HEK293 (cell line): ENCODE measurements at regions not wholly inside any gene's neighbourhood (a gene's known extent, or its start where the extent isn't known, plus 50 kb on each side); places are given as distances from the start of the nearest gene placed in this dataset.

ENCODE experiments used
- CTCF ChIA-PET: fragments of 350-600 bp; formaldehyde crosslinking; extraction: SDS; loops from one replicate; lab custom pipeline; 2021; ENCODE audit warnings: antibody characterized with exemption; lab: Yijun Ruan, JAX
- POLR2A ChIA-PET: fragments of 300-600 bp; formaldehyde crosslinking; extraction: SDS; loops from one replicate; lab custom pipeline; 2020; ENCODE audit warnings: antibody characterized with exemption, inconsistent platforms; lab: Yijun Ruan, JAX
- H3K27ac ChIP-seq: fragments of 200-500 bp; sonication (Bioruptor generic); 2 replicates; pipeline ENCODE4 v1.5.1; 2014; ENCODE audit warnings: low read depth, low read length, control low read depth, inconsistent platforms; ENCODE audit errors: extremely low read depth
- H3K36me3 ChIP-seq, 2 experiments: fragments of 200-500 bp in 1 of 2; sonication (Bioruptor generic) in 1 of 2; 1 replicate in 1 of 2; 2 replicates in 1 of 2; pipeline ENCODE4 v1.5.1; 2014 to 2017; ENCODE audit warnings: inconsistent platforms in 2 of 2, low read length in 2 of 2; ENCODE audit not compliant: control insufficient read depth in 2 of 2, insufficient read depth in 1 of 2
- H3K4me1 ChIP-seq: fragments of 200-500 bp; sonication (Bioruptor generic); 2 replicates; pipeline ENCODE4 v1.5.1; 2014; ENCODE audit warnings: mild to moderate bottlenecking, low read length, inconsistent platforms; ENCODE audit not compliant: control insufficient read depth, insufficient read depth
- H3K4me3 ChIP-seq: 2 replicates; pipeline ENCODE4 v1.5.1; 2011; ENCODE audit warnings: low read depth, mild to moderate bottlenecking, control low read depth, low read length, moderate library complexity
- H3K9me3 ChIP-seq: fragments of 200-500 bp; sonication (Bioruptor generic); 2 replicates; pipeline ENCODE4 v1.5.1; 2014; ENCODE audit warnings: low read depth, low read length, inconsistent platforms; ENCODE audit not compliant: control insufficient read depth, insufficient read depth
- KLF10 ChIP-seq: fragments of 450-650 bp; IDR thresholded peaks from 2 replicates; pipeline ENCODE4 v1.5.1; 2018; ENCODE audit warnings: missing biosample characterization, mild to moderate bottlenecking, missing genetic modification characterization
- KLF8 ChIP-seq: fragments of 450-650 bp; formaldehyde crosslinking; IDR thresholded peaks from 2 replicates; pipeline ENCODE4 v1.5.1; 2016; ENCODE audit warnings: missing biosample characterization, missing genetic modification characterization
- MEIS1 ChIP-seq: sonication (generic); formaldehyde crosslinking; IDR thresholded peaks from 2 replicates; pipeline ENCODE4 v1.8.1; 2022; ENCODE audit warnings: missing genetic modification reagents, mild to moderate bottlenecking, borderline replicate concordance
- SP3 ChIP-seq: fragments of 450-650 bp; formaldehyde crosslinking; IDR thresholded peaks from 2 replicates; pipeline ENCODE4 v1.5.1; 2016; ENCODE audit warnings: missing biosample characterization, missing genetic modification characterization
- YY1 ChIP-seq: fragments of 450-650 bp; formaldehyde crosslinking; IDR thresholded peaks from 2 replicates; pipeline ENCODE4 v1.5.1; 2018; ENCODE audit warnings: missing biosample characterization, missing genetic modification characterization
- ZBTB44 ChIP-seq: fragments of 450-650 bp; IDR thresholded peaks from 2 replicates; pipeline ENCODE4 v1.5.1; 2018; ENCODE audit warnings: missing biosample characterization, mild to moderate bottlenecking, missing genetic modification characterization
- ZBTB49 ChIP-seq: fragments of 450-650 bp; formaldehyde crosslinking; IDR thresholded peaks from 2 replicates; pipeline ENCODE4 v1.5.1; 2016; ENCODE audit warnings: missing biosample characterization, missing genetic modification characterization, low read depth
- ZFP37 ChIP-seq: fragments of 450-650 bp; formaldehyde crosslinking; IDR thresholded peaks from 2 replicates; pipeline ENCODE4 v1.5.1; 2016; ENCODE audit warnings: missing biosample characterization, missing genetic modification characterization
- ZFP41 ChIP-seq: fragments of 450-650 bp; formaldehyde crosslinking; IDR thresholded peaks from 2 replicates; pipeline ENCODE4 v1.5.1; 2016; ENCODE audit warnings: missing biosample characterization, missing genetic modification characterization, borderline replicate concordance
- ZNF114 ChIP-seq: fragments of 450-650 bp; formaldehyde crosslinking; IDR thresholded peaks from 2 replicates; pipeline ENCODE4 v1.5.0; 2017; ENCODE audit warnings: missing biosample characterization, missing genetic modification characterization
- ZNF214 ChIP-seq: fragments of 450-650 bp; formaldehyde crosslinking; IDR thresholded peaks from 2 replicates; pipeline ENCODE4 v1.5.1; 2017; ENCODE audit warnings: missing biosample characterization, mild to moderate bottlenecking, missing genetic modification characterization, borderline replicate concordance
- ZNF423 ChIP-seq: fragments of 450-650 bp; formaldehyde crosslinking; IDR thresholded peaks from 2 replicates; pipeline ENCODE4 v1.5.1; 2016; ENCODE audit warnings: missing biosample characterization, missing genetic modification characterization
- ZNF521 ChIP-seq: fragments of 450-650 bp; formaldehyde crosslinking; IDR thresholded peaks from 2 replicates; pipeline ENCODE4 v1.5.1; 2017; ENCODE audit warnings: missing biosample characterization, mild to moderate bottlenecking, missing genetic modification characterization
- ZNF548 ChIP-seq: fragments of 450-650 bp; formaldehyde crosslinking; IDR thresholded peaks from 2 replicates; pipeline ENCODE4 v1.5.1; 2016; ENCODE audit warnings: missing biosample characterization, missing genetic modification characterization
- ZNF660 ChIP-seq: fragments of 450-650 bp; IDR thresholded peaks from 2 replicates; pipeline ENCODE4 v1.5.1; 2018; ENCODE audit warnings: missing biosample characterization, mild to moderate bottlenecking, missing genetic modification characterization
- ZNF768 ChIP-seq: fragments of 450-650 bp; formaldehyde crosslinking; IDR thresholded peaks from 2 replicates; pipeline ENCODE4 v1.5.1; 2018; ENCODE audit warnings: missing biosample characterization, mild to moderate bottlenecking, missing genetic modification characterization
- ZNF777 ChIP-seq: fragments of 450-650 bp; formaldehyde crosslinking; IDR thresholded peaks from 2 replicates; pipeline ENCODE4 v1.5.1; 2017; ENCODE audit warnings: missing biosample characterization, missing genetic modification characterization, borderline replicate concordance
- TF ChIP-seq, protein P1 (sequence below): fragments of 450-650 bp; formaldehyde crosslinking; IDR thresholded peaks from 2 replicates; pipeline ENCODE4 v1.5.1; 2016; ENCODE audit warnings: missing biosample characterization, missing genetic modification characterization
- TF ChIP-seq, protein P2 (sequence below): fragments of 450-650 bp; formaldehyde crosslinking; IDR thresholded peaks from 2 replicates; pipeline ENCODE4 v1.5.0; 2017; ENCODE audit warnings: missing biosample characterization, missing genetic modification characterization, borderline replicate concordance
- TF ChIP-seq, protein P3 (sequence below): fragments of 450-650 bp; formaldehyde crosslinking; IDR thresholded peaks from 2 replicates; pipeline ENCODE4 v1.5.1; 2016; ENCODE audit warnings: missing biosample characterization, missing genetic modification characterization
- TF ChIP-seq, protein P4 (sequence below): fragments of 450-650 bp; formaldehyde crosslinking; conservative IDR thresholded peaks from 2 replicates; pipeline ENCODE4 v1.5.1; 2016; ENCODE audit warnings: low read depth, missing biosample characterization, missing genetic modification characterization

GRCh38 chr1:29712284-29712651, 475.9 kb downstream of the PTPRU start (continued):
- TF ChIP-seq, protein P1, sequence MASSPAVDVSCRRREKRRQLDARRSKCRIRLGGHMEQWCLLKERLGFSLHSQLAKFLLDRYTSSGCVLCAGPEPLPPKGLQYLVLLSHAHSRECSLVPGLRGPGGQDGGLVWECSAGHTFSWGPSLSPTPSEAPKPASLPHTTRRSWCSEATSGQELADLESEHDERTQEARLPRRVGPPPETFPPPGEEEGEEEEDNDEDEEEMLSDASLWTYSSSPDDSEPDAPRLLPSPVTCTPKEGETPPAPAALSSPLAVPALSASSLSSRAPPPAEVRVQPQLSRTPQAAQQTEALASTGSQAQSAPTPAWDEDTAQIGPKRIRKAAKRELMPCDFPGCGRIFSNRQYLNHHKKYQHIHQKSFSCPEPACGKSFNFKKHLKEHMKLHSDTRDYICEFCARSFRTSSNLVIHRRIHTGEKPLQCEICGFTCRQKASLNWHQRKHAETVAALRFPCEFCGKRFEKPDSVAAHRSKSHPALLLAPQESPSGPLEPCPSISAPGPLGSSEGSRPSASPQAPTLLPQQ: no peak
- TF ChIP-seq KLF10: no peak
- TF ChIP-seq ZNF214 (tag by site-specific recombination): no peak
- TF ChIP-seq, protein P2, sequence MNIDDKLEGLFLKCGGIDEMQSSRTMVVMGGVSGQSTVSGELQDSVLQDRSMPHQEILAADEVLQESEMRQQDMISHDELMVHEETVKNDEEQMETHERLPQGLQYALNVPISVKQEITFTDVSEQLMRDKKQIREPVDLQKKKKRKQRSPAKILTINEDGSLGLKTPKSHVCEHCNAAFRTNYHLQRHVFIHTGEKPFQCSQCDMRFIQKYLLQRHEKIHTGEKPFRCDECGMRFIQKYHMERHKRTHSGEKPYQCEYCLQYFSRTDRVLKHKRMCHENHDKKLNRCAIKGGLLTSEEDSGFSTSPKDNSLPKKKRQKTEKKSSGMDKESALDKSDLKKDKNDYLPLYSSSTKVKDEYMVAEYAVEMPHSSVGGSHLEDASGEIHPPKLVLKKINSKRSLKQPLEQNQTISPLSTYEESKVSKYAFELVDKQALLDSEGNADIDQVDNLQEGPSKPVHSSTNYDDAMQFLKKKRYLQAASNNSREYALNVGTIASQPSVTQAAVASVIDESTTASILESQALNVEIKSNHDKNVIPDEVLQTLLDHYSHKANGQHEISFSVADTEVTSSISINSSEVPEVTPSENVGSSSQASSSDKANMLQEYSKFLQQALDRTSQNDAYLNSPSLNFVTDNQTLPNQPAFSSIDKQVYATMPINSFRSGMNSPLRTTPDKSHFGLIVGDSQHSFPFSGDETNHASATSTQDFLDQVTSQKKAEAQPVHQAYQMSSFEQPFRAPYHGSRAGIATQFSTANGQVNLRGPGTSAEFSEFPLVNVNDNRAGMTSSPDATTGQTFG (tag by site-specific recombination): no peak
- no peak for TF ChIP-seq ZNF768 (tag by site-specific recombination)
- TF ChIP-seq ZNF660 (tag by site-specific recombination): no peak
- no peak for TF ChIP-seq ZNF777
- no peak for TF ChIP-seq KLF8 (tag by site-specific recombination)
- no peak for TF ChIP-seq YY1 (tag by site-specific recombination)
- TF ChIP-seq SP3 (tag by site-specific recombination): no peak

DNA sequence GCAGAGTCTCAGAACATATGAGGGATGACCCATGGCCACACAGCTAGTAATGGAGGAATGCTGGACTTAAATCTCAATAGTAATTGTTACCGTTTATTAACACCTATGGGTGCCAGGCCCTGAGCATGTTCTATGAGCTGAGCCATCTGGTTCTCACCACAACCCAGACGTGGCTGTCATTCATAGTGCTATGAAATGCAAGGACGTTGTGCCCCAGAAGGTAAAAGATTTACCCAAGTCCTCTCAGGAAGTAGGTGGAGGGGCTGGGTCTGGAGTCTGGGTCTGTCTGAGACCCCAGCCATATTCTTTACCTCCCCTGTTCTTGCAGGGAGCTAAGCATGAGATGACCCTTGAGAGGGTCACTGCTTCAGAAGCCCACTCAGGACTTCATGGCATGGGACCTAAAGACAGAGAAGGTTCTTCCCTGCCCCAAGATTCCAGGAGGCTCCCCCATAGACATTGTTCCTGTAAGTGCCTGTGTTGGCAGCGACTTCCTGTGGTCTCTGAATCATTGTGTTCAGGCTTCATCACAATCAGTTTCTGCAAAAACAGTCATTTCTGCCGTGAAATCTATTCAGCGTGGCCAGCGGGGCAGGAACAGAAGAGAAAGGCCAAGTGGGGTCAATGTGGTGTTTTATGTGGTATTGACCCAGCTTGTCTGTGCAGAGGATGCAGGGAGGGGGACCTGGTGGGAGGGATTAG, 475.4 kb downstream of the PTPRU start:
- ChIA-PET POLR2A (no interaction called here), CTCF (interaction anchor here (0.8 kb wide), 1 partner anchor 8 kb away, joined by 3 read pairs; no protein-coding TSS in a partner anchor)
- Histone ChIP-seq H3K36me3 (no peaks in the 10 kb centered on the region), H3K27ac (no peak overlapping the region), H3K9me3 (no peaks in the 10 kb centered on the region), H3K4me1 (peaks cover 3% of the 10 kb centered on the region; the same call in 1 of the 2 replicates), H3K4me3 (no peak overlapping the region)
- no peak for TF ChIP-seq ZFP41 (tag by site-specific recombination)
- TF ChIP-seq ZNF114 (tag by site-specific recombination): no peak
- no peak for TF ChIP-seq ZBTB44
- TF ChIP-seq ZNF548 (tag by site-specific recombination): no peak
- TF ChIP-seq, protein P3, sequence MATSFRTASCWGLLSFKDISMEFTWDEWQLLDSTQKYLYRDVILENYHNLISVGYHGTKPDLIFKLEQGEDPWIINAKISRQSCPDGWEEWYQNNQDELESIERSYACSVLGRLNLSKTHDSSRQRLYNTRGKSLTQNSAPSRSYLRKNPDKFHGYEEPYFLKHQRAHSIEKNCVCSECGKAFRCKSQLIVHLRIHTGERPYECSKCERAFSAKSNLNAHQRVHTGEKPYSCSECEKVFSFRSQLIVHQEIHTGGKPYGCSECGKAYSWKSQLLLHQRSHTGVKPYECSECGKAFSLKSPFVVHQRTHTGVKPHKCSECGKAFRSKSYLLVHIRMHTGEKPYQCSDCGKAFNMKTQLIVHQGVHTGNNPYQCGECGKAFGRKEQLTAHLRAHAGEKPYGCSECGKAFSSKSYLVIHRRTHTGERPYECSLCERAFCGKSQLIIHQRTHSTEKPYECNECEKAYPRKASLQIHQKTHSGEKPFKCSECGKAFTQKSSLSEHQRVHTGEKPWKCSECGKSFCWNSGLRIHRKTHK (tag by site-specific recombination): no peak
- TF ChIP-seq ZNF521 (tag by site-specific recombination): no peak
- TF ChIP-seq ZBTB49 (tag by site-specific recombination): no peak
- no peak for TF ChIP-seq ZNF777
- TF ChIP-seq ZFP37 (tag by site-specific recombination): no peak
- no peak for TF ChIP-seq YY1 (tag by site-specific recombination)
- TF ChIP-seq ZNF768 (tag by site-specific recombination): no peak
- TF ChIP-seq ZNF423 (tag by site-specific recombination): no peak
- no peak for TF ChIP-seq MEIS1
- TF ChIP-seq, protein P4, sequence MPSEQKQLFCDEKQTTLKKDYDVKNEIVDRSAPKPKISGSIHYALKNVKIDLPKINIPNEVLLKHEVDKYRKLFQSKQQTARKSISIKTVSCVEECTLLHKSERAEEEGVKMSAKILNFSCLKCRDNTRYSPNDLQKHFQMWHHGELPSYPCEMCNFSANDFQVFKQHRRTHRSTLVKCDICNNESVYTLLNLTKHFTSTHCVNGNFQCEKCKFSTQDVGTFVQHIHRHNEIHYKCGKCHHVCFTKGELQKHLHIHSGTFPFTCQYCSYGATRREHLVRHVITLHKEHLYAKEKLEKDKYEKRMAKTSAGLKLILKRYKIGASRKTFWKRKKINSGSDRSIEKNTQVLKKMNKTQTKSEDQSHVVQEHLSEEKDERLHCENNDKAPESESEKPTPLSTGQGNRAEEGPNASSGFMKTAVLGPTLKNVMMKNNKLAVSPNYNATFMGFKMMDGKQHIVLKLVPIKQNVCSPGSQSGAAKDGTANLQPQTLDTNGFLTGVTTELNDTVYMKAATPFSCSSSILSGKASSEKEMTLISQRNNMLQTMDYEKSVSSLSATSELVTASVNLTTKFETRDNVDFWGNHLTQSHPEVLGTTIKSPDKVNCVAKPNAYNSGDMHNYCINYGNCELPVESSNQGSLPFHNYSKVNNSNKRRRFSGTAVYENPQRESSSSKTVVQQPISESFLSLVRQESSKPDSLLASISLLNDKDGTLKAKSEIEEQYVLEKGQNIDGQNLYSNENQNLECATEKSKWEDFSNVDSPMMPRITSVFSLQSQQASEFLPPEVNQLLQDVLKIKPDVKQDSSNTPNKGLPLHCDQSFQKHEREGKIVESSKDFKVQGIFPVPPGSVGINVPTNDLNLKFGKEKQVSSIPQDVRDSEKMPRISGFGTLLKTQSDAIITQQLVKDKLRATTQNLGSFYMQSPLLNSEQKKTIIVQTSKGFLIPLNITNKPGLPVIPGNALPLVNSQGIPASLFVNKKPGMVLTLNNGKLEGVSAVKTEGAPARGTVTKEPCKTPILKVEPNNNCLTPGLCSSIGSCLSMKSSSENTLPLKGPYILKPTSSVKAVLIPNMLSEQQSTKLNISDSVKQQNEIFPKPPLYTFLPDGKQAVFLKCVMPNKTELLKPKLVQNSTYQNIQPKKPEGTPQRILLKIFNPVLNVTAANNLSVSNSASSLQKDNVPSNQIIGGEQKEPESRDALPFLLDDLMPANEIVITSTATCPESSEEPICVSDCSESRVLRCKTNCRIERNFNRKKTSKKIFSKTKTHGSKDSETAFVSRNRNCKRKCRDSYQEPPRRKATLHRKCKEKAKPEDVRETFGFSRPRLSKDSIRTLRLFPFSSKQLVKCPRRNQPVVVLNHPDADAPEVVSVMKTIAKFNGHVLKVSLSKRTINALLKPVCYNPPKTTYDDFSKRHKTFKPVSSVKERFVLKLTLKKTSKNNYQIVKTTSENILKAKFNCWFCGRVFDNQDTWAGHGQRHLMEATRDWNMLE (tag by site-specific recombination): no peak
